Fibroblast of lung (primary cell): ENCODE measurements at regions not wholly inside any gene's neighbourhood (a gene's known extent, or its start where the extent isn't known, plus 50 kb on each side); places are given as distances from the start of the nearest gene placed in this dataset.
"Not testable (repeated sequence)": the region's sequence is repeated elsewhere in the genome, so short reads cannot be mapped to it uniquely, and the experiment has no call there.

ENCODE experiments used
- DNase-seq, 2 donors: peaks; one replicate each; pipeline versions ENCODE4 v3.0.0 to v3.0.0-alpha.2; 2010; ENCODE audit warnings: low read depth in 2 of 2
- H2AFZ ChIP-seq: 2 replicates; pipeline ENCODE4 v1.5.1; 2012; ENCODE audit warnings: low read length, control low read depth, inconsistent platforms
- H3K27ac ChIP-seq: 2 replicates; pipeline ENCODE4 v1.5.1; 2011; ENCODE audit warnings: low read length, control low read depth; ENCODE audit not compliant: insufficient read depth
- H3K27me3 ChIP-seq: 2 replicates; pipeline ENCODE4 v1.5.1; 2011; ENCODE audit warnings: mild to moderate bottlenecking, low read length; ENCODE audit not compliant: control insufficient read depth, insufficient read depth
- H3K36me3 ChIP-seq: 2 replicates; pipeline ENCODE4 v1.5.1; 2011; ENCODE audit warnings: low read length; ENCODE audit not compliant: control insufficient read depth, insufficient read depth
- H3K4me1 ChIP-seq: 2 replicates; pipeline ENCODE4 v1.5.1; 2011; ENCODE audit warnings: low read length; ENCODE audit not compliant: control insufficient read depth, insufficient read depth; ENCODE audit errors: extremely low read depth
- H3K4me2 ChIP-seq: 2 replicates; pipeline ENCODE4 v1.5.1; 2011; ENCODE audit warnings: low read length, control low read depth; ENCODE audit not compliant: insufficient read depth; ENCODE audit errors: extremely low read depth
- H3K4me3 ChIP-seq, 4 experiments: fragments of 200-600 bp in 1 of 4; sonication (generic) in 1 of 4; replicated peaks in 1 of 4; 2 replicates each; pipeline ENCODE4 v1.5.1; 2011 to 2016; ENCODE audit warnings: low read length in 4 of 4, low read depth in 3 of 4, mild to moderate bottlenecking in 3 of 4, control low read depth in 2 of 4, inconsistent platforms in 1 of 4, mixed read lengths in 1 of 4; ENCODE audit not compliant: insufficient read depth in 1 of 4; ENCODE audit errors: control extremely low read depth in 1 of 4
- H3K79me2 ChIP-seq: 2 replicates; pipeline ENCODE4 v1.5.1; 2012; ENCODE audit warnings: mild to moderate bottlenecking, low read length, inconsistent platforms; ENCODE audit not compliant: control insufficient read depth, insufficient read depth
- H3K9ac ChIP-seq: 2 replicates; pipeline ENCODE4 v1.5.1; 2011; ENCODE audit warnings: mild to moderate bottlenecking, low read length, control low read depth; ENCODE audit not compliant: insufficient read depth
- H3K9me3 ChIP-seq: 2 replicates; pipeline ENCODE4 v1.5.1; 2012; ENCODE audit warnings: low read depth, low read length; ENCODE audit not compliant: control insufficient read depth, insufficient read depth
- H4K20me1 ChIP-seq: 2 replicates; pipeline ENCODE4 v1.5.1; 2011; ENCODE audit warnings: low read length; ENCODE audit not compliant: control insufficient read depth, insufficient read depth; ENCODE audit errors: extremely low read depth
- CTCF ChIP-seq, 2 donors: IDR thresholded peaks in 1 of 2; conservative IDR thresholded peaks in 1 of 2; 1 replicate in 1 of 2; 2 replicates in 1 of 2; pipeline ENCODE4 v1.5.1; 2011 to 2012; ENCODE audit warnings: low read length in 2 of 2, control low read depth in 1 of 2, inconsistent platforms in 1 of 2, low read depth in 1 of 2, mild to moderate bottlenecking in 1 of 2
- EZH2 ChIP-seq: IDR thresholded peaks from 2 replicates; pipeline ENCODE4 v1.5.1; 2012; ENCODE audit warnings: low read length, control low read depth, mild to moderate bottlenecking; ENCODE audit errors: missing control alignments

- H3K36me3 ChIP-seq = no peaks in the 10 kb centered on the region
- no peak for DNase-seq
- H2AFZ ChIP-seq = no peak overlapping the region
- H3K4me3 ChIP-seq = no peak overlapping the region
- no peaks in the 10 kb centered on the region for H3K79me2 ChIP-seq
- TF ChIP-seq CTCF (conservative IDR thresholded peaks at IDR 0.05 in 1 of 2, IDR thresholded peaks at IDR 0.05 in 1 of 2; ENCODE audit: low read depth in 1 of 2, low read length in 2 of 2) (no peak), EZH2 (no peak)
- H3K9ac ChIP-seq = no peak overlapping the region
- H4K20me1 ChIP-seq = no peaks in the 10 kb centered on the region
- H3K27ac ChIP-seq = no peak overlapping the region
- H3K9me3 ChIP-seq = no peaks in the 10 kb centered on the region
- no peaks in the 10 kb centered on the region for H3K4me1 ChIP-seq
- H3K27me3 ChIP-seq = no peaks in the 10 kb centered on the region
- no peak overlapping the region for H3K4me2 ChIP-seq
Measured at GRCh38 chr12:113533842-113534375, 62.2 kb upstream of the LHX5 start.

- Histone ChIP-seq H3K4me2 (no peak overlapping the region), H3K79me2 (no peaks in the 10 kb centered on the region), H3K9ac (no peak overlapping the region), H4K20me1 (no peaks in the 10 kb centered on the region), H3K4me3 (no peak overlapping the region), H3K36me3 (no peaks in the 10 kb centered on the region), H2AFZ (no peak overlapping the region), H3K9me3 (no peaks in the 10 kb centered on the region), H3K27ac (no peak overlapping the region), H3K4me1 (no peaks in the 10 kb centered on the region), H3K27me3 (no peaks in the 10 kb centered on the region)
- no peak for TF ChIP-seq EZH2
- no peak for DNase-seq
Measured at GRCh38 chr12:113532292-113532691, 60.6 kb upstream of the LHX5 start.

- not testable (repeated sequence) for H3K4me3 ChIP-seq, H3K27ac ChIP-seq, H3K9me3 ChIP-seq, H2AFZ ChIP-seq, H3K36me3 ChIP-seq, H4K20me1 ChIP-seq, H3K79me2 ChIP-seq, DNase-seq, H3K4me2 ChIP-seq, H3K4me1 ChIP-seq, H3K9ac ChIP-seq, H3K27me3 ChIP-seq
Measured at GRCh38 chr12:113531073-113531472, 59.4 kb upstream of the LHX5 start.

GRCh38 chr12:113528606-113529293 lies 57.1 kb upstream of the LHX5 start:
- Histone ChIP-seq H3K4me3 (no peak overlapping the region), H3K9ac (no peak overlapping the region), H4K20me1 (no peaks in the 10 kb centered on the region), H3K27ac (no peak overlapping the region), H3K4me1 (no peaks in the 10 kb centered on the region), H3K27me3 (no peaks in the 10 kb centered on the region), H3K36me3 (no peaks in the 10 kb centered on the region), H2AFZ (no peak overlapping the region), H3K4me2 (no peak overlapping the region), H3K9me3 (no peaks in the 10 kb centered on the region), H3K79me2 (no peaks in the 10 kb centered on the region)
- no peak for DNase-seq
- TF ChIP-seq EZH2 = no peak
